Fibroblast of skin of right quadriceps (primary cell): ENCODE measurements at regions not wholly inside any gene's neighbourhood (a gene's known extent, or its start where the extent isn't known, plus 50 kb on each side); places are given as distances from the start of the nearest gene placed in this dataset.
"Not testable (repeated sequence)": the region's sequence is repeated elsewhere in the genome, so short reads cannot be mapped to it uniquely, and the experiment has no call there.

Experiments used
- DNase-seq: peaks from one replicate; pipeline ENCODE4 v3.0.0-alpha.2; 2013

- DNase-seq, result peak; percentile 14
Measured at GRCh38 chr10:42177793-42178689, 460.3 kb downstream of the ZNF33B start.

- DNase-seq, result no peak
Measured at GRCh38 chr10:42177077-42177792, 461.1 kb downstream of the ZNF33B start.

- DNase-seq, result no peak
Measured at GRCh38 chr10:42150428-42151061, 487.8 kb downstream of the ZNF33B start.

GRCh38 chr10:42149722-42150427 lies 488.5 kb downstream of the ZNF33B start:
- DNase-seq, result no peak

GRCh38 chr10:42149027-42149700 lies 489.2 kb downstream of the ZNF33B start:
- DNase-seq, result no peak

- not testable (repeated sequence) for DNase-seq
Measured at GRCh38 chr10:42146165-42146564, 492.2 kb downstream of the ZNF33B start.

GRCh38 chr10:42138023-42138422 lies 500.3 kb downstream of the ZNF33B start:
- DNase-seq, result not testable (repeated sequence)

GRCh38 chr10:42113158-42113450 lies 525.3 kb downstream of the ZNF33B start:
- no peak for DNase-seq

- DNase-seq, result no peak
Measured at GRCh38 chr10:42112331-42113157, 525.8 kb downstream of the ZNF33B start.

GRCh38 chr10:42111661-42112330 lies 526.6 kb downstream of the ZNF33B start:
- no peak for DNase-seq

GRCh38 chr10:42111076-42111475 lies 527.3 kb downstream of the ZNF33B start:
- no peak for DNase-seq
